ENCODE measurements at regions not wholly inside any gene's neighbourhood (a gene's known extent, or its start where the extent isn't known, plus 50 kb on each side); places are given as distances from the start of the nearest gene placed in this dataset.

DNA sequence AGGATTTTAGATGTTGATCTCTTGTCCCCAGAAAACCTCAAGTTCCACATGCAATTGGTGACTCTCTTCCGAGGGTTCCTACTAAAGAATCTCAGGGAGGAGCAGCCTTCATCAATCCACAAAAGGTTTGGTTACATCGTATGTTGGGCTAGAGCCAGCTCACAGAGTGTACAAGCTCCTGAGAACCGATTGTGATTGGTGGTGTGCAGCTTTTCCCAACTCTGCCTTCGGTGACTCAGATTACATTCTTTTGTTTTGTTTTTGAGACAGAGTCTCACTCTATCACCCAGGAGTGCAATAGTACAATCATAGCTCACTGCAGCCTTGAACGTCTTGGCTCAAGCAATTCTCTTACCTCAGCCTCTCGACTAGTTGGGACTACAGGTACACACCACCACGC, 172.4 kb downstream of the PMP22 start:
- TF ChIP-seq, protein P1, sequence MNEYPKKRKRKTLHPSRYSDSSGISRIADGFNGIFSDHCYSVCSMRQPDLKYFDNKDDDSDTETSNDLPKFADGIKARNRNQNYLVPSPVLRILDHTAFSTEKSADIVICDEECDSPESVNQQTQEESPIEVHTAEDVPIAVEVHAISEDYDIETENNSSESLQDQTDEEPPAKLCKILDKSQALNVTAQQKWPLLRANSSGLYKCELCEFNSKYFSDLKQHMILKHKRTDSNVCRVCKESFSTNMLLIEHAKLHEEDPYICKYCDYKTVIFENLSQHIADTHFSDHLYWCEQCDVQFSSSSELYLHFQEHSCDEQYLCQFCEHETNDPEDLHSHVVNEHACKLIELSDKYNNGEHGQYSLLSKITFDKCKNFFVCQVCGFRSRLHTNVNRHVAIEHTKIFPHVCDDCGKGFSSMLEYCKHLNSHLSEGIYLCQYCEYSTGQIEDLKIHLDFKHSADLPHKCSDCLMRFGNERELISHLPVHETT (CRISPR knock-in tag; conservative IDR thresholded peaks at IDR 0.05 in 1 of 2, IDR thresholded peaks at IDR 0.05 in 1 of 2) = no peak
- TF ChIP-seq ZNF696 (CRISPR knock-in tag; conservative IDR thresholded peaks at IDR 0.05) = no peak
- TF ChIP-seq MED1 (CRISPR knock-in tag; IDR thresholded peaks at IDR 0.05; ENCODE audit: borderline replicate concordance) = no peak
- TF ChIP-seq SMAD1 (IDR thresholded peaks at IDR 0.05; ENCODE audit: low read depth, low read length, partially characterized antibody) = no peak
- TF ChIP-seq ZFP30 (CRISPR knock-in tag; IDR thresholded peaks at IDR 0.05; ENCODE audit: borderline replicate concordance) = no peak
- no peak for TF ChIP-seq DMBX1 (CRISPR knock-in tag; IDR thresholded peaks at IDR 0.05; ENCODE audit: borderline replicate concordance)
- TF ChIP-seq SAFB (IDR thresholded peaks at IDR 0.05; ENCODE audit: borderline replicate concordance, low read depth, low read length) = no peak
- DNase-seq (ENCODE audit: extremely low read depth in 1 of 4, low spot score in 3 of 4) = no peak
- no peaks in the 10 kb centered on the region for H3K36me3 ChIP-seq (ENCODE audit: control insufficient read depth, insufficient read depth, low read length)
- no peak overlapping the region for H3K4me3 ChIP-seq
- in situ Hi-C loops (cut with MboI) (no loop called here), intact Hi-C loops (cut with micrococcal nuclease) (no loop called here)
- no peak overlapping the region for H3K9ac ChIP-seq (ENCODE audit: insufficient read depth in 1 of 2, low read depth in 2 of 2, low read length in 2 of 2)
- ATAC-seq = no peak
- H3K79me2 ChIP-seq (ENCODE audit: control insufficient read depth, insufficient read depth, low read length) = no peaks in the 10 kb centered on the region
- no peak for FAIRE-seq
- no peaks in the 10 kb centered on the region for H3K9me3 ChIP-seq (replicated peaks; ENCODE audit: control insufficient read depth, insufficient read depth, low read depth, low read length)
- CTCF ChIA-PET (ENCODE audit: low intra/inter-chr PET ratio) = no interaction called here
- no TSS peak for BruUV-seq (replicated peaks)
- no peak overlapping the region for H3K4me2 ChIP-seq (ENCODE audit: insufficient read depth, low read length)
- H3K27ac ChIP-seq (ENCODE audit: extremely low read depth, low read depth, low read length) = no peak overlapping the region
- H3K27me3 ChIP-seq (ENCODE audit: control insufficient read depth in 2 of 2, insufficient read depth in 2 of 2, low read length in 2 of 2) = no peaks in the 10 kb centered on the region; a peak in 1 of 5 replicates
- H3K9me1 ChIP-seq (ENCODE audit: control insufficient read depth, insufficient read depth, low read length) = no peaks in the 10 kb centered on the region
- 0% methylated on average over 5 of the region's 7 CpGs for WGBS (ENCODE audit: insufficient coverage, low coverage, missing lambda C conversion rate)
- H4K20me1 ChIP-seq (replicated peaks; ENCODE audit: control insufficient read depth, insufficient read depth, low read length) = no peaks in the 10 kb centered on the region
- POLR2A ChIA-PET = no interaction called here
- no peak overlapping the region for H2AFZ ChIP-seq (ENCODE audit: low read depth, low read length)
- H3K4me1 ChIP-seq (replicated peaks in 1 of 2; ENCODE audit: control insufficient read depth in 2 of 2, insufficient read depth in 2 of 2, low read length in 2 of 2) = no peaks in the 10 kb centered on the region
